IMR-90 (cell line): ENCODE measurements at regions not wholly inside any gene's neighbourhood (a gene's known extent, or its start where the extent isn't known, plus 50 kb on each side); places are given as distances from the start of the nearest gene placed in this dataset.
A peak's percentile ranks its signal among the peaks of the same experiment; 100 is the strongest.

Source experiments
- ATAC-seq: fragments of 200-7000 bp; cut with Tn5 transposase; 2 replicates; pipeline ENCODE4 v1.9.1; 2020; ENCODE audit warnings: low read depth, mild to moderate bottlenecking, moderate library complexity
- BruUV-seq: library from RNA; stranded (reverse); fragments of 400-500 nt; replicated peaks from 2 replicates; lab custom pipeline; 2021; lab: Mats Ljungman, UMichigan
- CTCF ChIA-PET: fragments of 300-600 bp; formaldehyde crosslinking; extraction: SDS; loops from one replicate; lab custom pipeline; 2021; ENCODE audit warnings: antibody characterized with exemption; lab: Yijun Ruan, JAX
- POLR2A ChIA-PET: fragments of 300-600 bp; sonication (Branson Sonifier 250); formaldehyde crosslinking; loops from one replicate; lab custom pipeline; 2022; ENCODE audit warnings: antibody characterized with exemption; ENCODE audit not compliant: unreplicated experiment; lab: Charles Lee
- DNase-seq: peaks from one replicate; pipeline ENCODE4 v3.0.0; 2013
- H2AFZ ChIP-seq: replicated peaks from 2 replicates; pipeline ENCODE3; 2013; ENCODE audit warnings: low read length, mild to moderate bottlenecking; ENCODE audit not compliant: poor library complexity
- H2AK5ac ChIP-seq: 2 replicates; pipeline ENCODE4 v1.6.1; 2013; ENCODE audit warnings: low read depth, low read length, inconsistent platforms
- H2AK9ac ChIP-seq: replicated peaks from 2 replicates; pipeline ENCODE3; 2013; ENCODE audit warnings: mild to moderate bottlenecking, low read depth, low read length, moderate library complexity; ENCODE audit not compliant: poor library complexity
- H2BK120ac ChIP-seq: 2 replicates; pipeline ENCODE4 v1.6.1; 2013; ENCODE audit warnings: low read depth, low read length, inconsistent platforms
- H2BK15ac ChIP-seq: 3 replicates; pipeline ENCODE4 v1.6.1; 2013; ENCODE audit warnings: low read depth, low read length, inconsistent platforms
- H2BK20ac ChIP-seq: 2 replicates; pipeline ENCODE4 v1.6.1; 2013; ENCODE audit warnings: low read depth, mild to moderate bottlenecking, inconsistent platforms, low read length, moderate library complexity
- H2BK5ac ChIP-seq: 2 replicates; pipeline ENCODE4 v1.6.1; 2013; ENCODE audit warnings: mild to moderate bottlenecking, low read depth, low read length, inconsistent platforms; ENCODE audit not compliant: poor library complexity, severe bottlenecking
- H3K14ac ChIP-seq: replicated peaks from 2 replicates; pipeline ENCODE4 v1.6.1; 2013; ENCODE audit warnings: low read depth, low read length, inconsistent platforms
- H3K18ac ChIP-seq: 2 replicates; pipeline ENCODE4 v1.6.1; 2013; ENCODE audit warnings: low read depth, low read length, control low read depth
- H3K23ac ChIP-seq: 2 replicates; pipeline ENCODE4 v1.6.1; 2013; ENCODE audit warnings: low read depth, low read length, inconsistent platforms
- H3K27ac ChIP-seq: 2 replicates; pipeline ENCODE4 v1.5.1; 2013; ENCODE audit warnings: mild to moderate bottlenecking, control low read depth, low read length; ENCODE audit not compliant: insufficient read depth
- H3K27me3 ChIP-seq: 2 replicates; pipeline ENCODE4 v1.6.1; 2013; ENCODE audit warnings: low read length; ENCODE audit not compliant: control insufficient read depth, insufficient read depth
- H3K36me3 ChIP-seq: 2 replicates; pipeline ENCODE4 v1.6.1; 2013; ENCODE audit warnings: low read length, mixed read lengths; ENCODE audit not compliant: control insufficient read depth, insufficient read depth
- H3K4ac ChIP-seq: 2 replicates; pipeline ENCODE4 v1.6.1; 2013; ENCODE audit warnings: low read depth, low read length, inconsistent platforms
- H3K4me1 ChIP-seq: 2 replicates; pipeline ENCODE4 v1.6.1; 2013; ENCODE audit warnings: low read length, mixed read lengths; ENCODE audit not compliant: control insufficient read depth, insufficient read depth
- H3K4me2 ChIP-seq: 2 replicates; pipeline ENCODE4 v1.6.1; 2013; ENCODE audit warnings: low read depth, mild to moderate bottlenecking, control low read depth, low read length, moderate library complexity
- H3K4me3 ChIP-seq: 2 replicates; pipeline ENCODE4 v1.5.1; 2013; ENCODE audit warnings: low read depth, mild to moderate bottlenecking, control low read depth, low read length, moderate library complexity; ENCODE audit not compliant: insufficient read depth
- H3K56ac ChIP-seq: 2 replicates; pipeline ENCODE4 v1.6.1; 2013; ENCODE audit warnings: low read length, inconsistent platforms; ENCODE audit not compliant: insufficient read depth; ENCODE audit errors: extremely low read depth
- H3K79me1 ChIP-seq, 2 experiments: 2 replicates each; pipeline ENCODE4 v1.6.1; 2013; ENCODE audit warnings: low read length in 2 of 2, inconsistent platforms in 1 of 2, low read depth in 1 of 2
- H3K9ac ChIP-seq: 2 replicates; pipeline ENCODE4 v1.6.1; 2013; ENCODE audit warnings: low read depth, low read length, control low read depth
- H3K9me1 ChIP-seq: 2 replicates; pipeline ENCODE4 v1.6.1; 2013; ENCODE audit warnings: low read length, inconsistent platforms; ENCODE audit not compliant: insufficient read depth
- H3K9me3 ChIP-seq: 2 replicates; pipeline ENCODE4 v1.6.1; 2013; ENCODE audit warnings: low read length; ENCODE audit not compliant: control insufficient read depth, insufficient read depth
- H4K20me1 ChIP-seq: 2 replicates; pipeline ENCODE4 v1.6.1; 2013; ENCODE audit warnings: low read length, inconsistent platforms; ENCODE audit not compliant: insufficient read depth
- H4K5ac ChIP-seq: 2 replicates; pipeline ENCODE4 v1.6.1; 2013; ENCODE audit warnings: mild to moderate bottlenecking, low read depth, low read length, control low read depth
- H4K8ac ChIP-seq, 2 experiments: 2 replicates each; pipeline ENCODE4 v1.6.1; 2013; ENCODE audit warnings: low read depth in 2 of 2, low read length in 2 of 2, control low read depth in 1 of 2, inconsistent platforms in 1 of 2
- H4K91ac ChIP-seq: 2 replicates; pipeline ENCODE4 v1.6.1; 2013; ENCODE audit warnings: low read depth, low read length, inconsistent platforms; ENCODE audit not compliant: insufficient read depth
- CEBPB ChIP-seq: IDR thresholded peaks from 2 replicates; pipeline ENCODE4 v1.6.1; 2012; ENCODE audit warnings: low read depth, low read length, improper control_type of control experiment
- RCOR1 ChIP-seq: IDR thresholded peaks from 2 replicates; pipeline ENCODE4 v1.6.1; 2012; ENCODE audit warnings: mild to moderate bottlenecking, low read length, improper control_type of control experiment; ENCODE audit not compliant: insufficient replicate concordance
- WGBS, 2 experiments: methylation state at CpG; one replicate each; pipeline versions ENCODE4 v1.1.5 to v1.1.7; 2013; ENCODE audit warnings: missing lambda C conversion rate in 2 of 2; ENCODE audit not compliant: insufficient read length in 1 of 2; ENCODE audit errors: extremely low coverage in 2 of 2; 5-methylcytosine and 5-hydroxymethylcytosine counted together
- dilution Hi-C: fragments of 300-500 bp; cut with HindIII; formaldehyde crosslinking; loops from one replicate; pipeline ENCODE4 v1.14.3; 2018; ENCODE audit warnings: low sequenced_read_pairs; ENCODE audit not compliant: unreplicated experiment
- in situ Hi-C: fragments of 300-500 bp; cut with MboI; formaldehyde crosslinking; loops from 3 replicates; pipeline ENCODE4 v1.14.3; 2019; ENCODE audit warnings: low sequenced_read_pairs, inconsistent platforms, mixed read lengths
- intact Hi-C: fragments of 100-400 bp; cut with micrococcal nuclease; formaldehyde crosslinking; loops from 2 replicates; pipeline ENCODE4 v1.10.0; 2022

GRCh38 chrX:16290997-16291396 lies 123.7 kb downstream of the MAGEB17 start:
- Histone ChIP-seq H2BK15ac (no peak overlapping the region), H2AK5ac (no peak overlapping the region), H3K36me3 (no peaks in the 10 kb centered on the region), H3K4me1 (no peaks in the 10 kb centered on the region), H3K9me1 (no peaks in the 10 kb centered on the region), H4K20me1 (no peaks in the 10 kb centered on the region), H4K8ac (no peak overlapping the region), H4K91ac (no peak overlapping the region), H4K5ac (no peak overlapping the region), H2AFZ (no peak overlapping the region), H3K4me3 (no peak overlapping the region), H3K9ac (no peak overlapping the region), H2BK120ac (no peak overlapping the region), H2BK20ac (no peak overlapping the region), H3K27me3 (no peaks in the 10 kb centered on the region), H3K9me3 (no peaks in the 10 kb centered on the region), H2AK9ac (no peak overlapping the region), H3K23ac (no peak overlapping the region), H3K56ac (no peak overlapping the region), H3K27ac (no peak overlapping the region), H3K18ac (no peak overlapping the region), H2BK5ac (no peak overlapping the region), H3K4ac (no peak overlapping the region), H3K79me1 (no peaks in the 10 kb centered on the region), H3K14ac (no peak overlapping the region), H3K4me2 (no peak overlapping the region)
- ATAC-seq: no peak
- intact Hi-C loops (no loop called here), in situ Hi-C loops (no loop called here), dilution Hi-C loops (no loop called here)
- WGBS, 2 experiments: no CpG with 5 or more reads among the region's 1 CpG
- TF ChIP-seq RCOR1 (no peak), CEBPB (peak; percentile 65)
- ChIA-PET CTCF (no interaction called here), POLR2A (no interaction called here)
- no peak for DNase-seq
- no TSS peak for BruUV-seq
